Activated CD4-positive, alpha-beta T cell treated with anti-CD3 and anti-CD28 coated beads for 24 hours (primary cell): ENCODE measurements at regions not wholly inside any gene's neighbourhood (a gene's known extent, or its start where the extent isn't known, plus 50 kb on each side); places are given as distances from the start of the nearest gene placed in this dataset.
"Not testable (repeated sequence)": the region's sequence is repeated elsewhere in the genome, so short reads cannot be mapped to it uniquely, and the experiment has no call there.

Experiments used
- DNase-seq, 2 donors: peaks; one replicate each; pipeline ENCODE4 v3.0.0-alpha.2; 2020; ENCODE audit warnings: low read depth in 2 of 2

GRCh38 chr11:25766332-25767015, 565.5 kb upstream of the ANO3 start:
- DNase-seq, result no peak

- DNase-seq, result no peak
These were observed 562.6 kb upstream of the ANO3 start for GRCh38 chr11:25769287-25769686.

GRCh38 chr11:25771605-25772004, 560.3 kb upstream of the ANO3 start:
- no peak for DNase-seq

GRCh38 chr11:25775603-25776002, 556.3 kb upstream of the ANO3 start:
- no peak for DNase-seq

GRCh38 chr11:25776238-25776637, 555.7 kb upstream of the ANO3 start:
- no peak for DNase-seq

- no peak for DNase-seq
These were observed 554.6 kb upstream of the ANO3 start for GRCh38 chr11:25777343-25777742.

- no peak for DNase-seq
These were observed 552.9 kb upstream of the ANO3 start for GRCh38 chr11:25779033-25779432.

GRCh38 chr11:25787416-25787815, 544.5 kb upstream of the ANO3 start:
- DNase-seq, result no peak

GRCh38 chr11:25790396-25790795, 541.5 kb upstream of the ANO3 start:
- no peak for DNase-seq

- no peak for DNase-seq
These were observed 538.3 kb upstream of the ANO3 start for GRCh38 chr11:25793637-25794036.

GRCh38 chr11:25794804-25795203, 537.1 kb upstream of the ANO3 start:
- no peak for DNase-seq

- no peak for DNase-seq
These were observed 515.5 kb upstream of the ANO3 start for GRCh38 chr11:25816411-25816810.

- DNase-seq, result no peak
These were observed 507.2 kb upstream of the ANO3 start for GRCh38 chr11:25824688-25825087.

GRCh38 chr11:25831485-25831884, 500.4 kb upstream of the ANO3 start:
- not testable (repeated sequence) for DNase-seq

GRCh38 chr11:25838918-25839625, 492.9 kb upstream of the ANO3 start:
- no peak for DNase-seq

- DNase-seq, result no peak
These were observed 487.1 kb upstream of the ANO3 start for GRCh38 chr11:25844811-25845210.

GRCh38 chr11:25855916-25856315, 476.0 kb upstream of the ANO3 start:
- no peak for DNase-seq

GRCh38 chr11:25859776-25860175, 472.2 kb upstream of the ANO3 start:
- no peak for DNase-seq

GRCh38 chr11:25860677-25861450, 471.1 kb upstream of the ANO3 start:
- no peak for DNase-seq

- no peak for DNase-seq
These were observed 469.8 kb upstream of the ANO3 start for GRCh38 chr11:25862159-25862558.

- DNase-seq, result no peak
These were observed 467.9 kb upstream of the ANO3 start for GRCh38 chr11:25863986-25864385.

GRCh38 chr11:25876456-25876965, 455.4 kb upstream of the ANO3 start:
- no peak for DNase-seq

- DNase-seq, result no peak
These were observed 445.9 kb upstream of the ANO3 start for GRCh38 chr11:25886036-25886435.
